HG02981 (cell line): ENCODE measurements at regions not wholly inside any gene's neighbourhood (a gene's known extent, or its start where the extent isn't known, plus 50 kb on each side); places are given as distances from the start of the nearest gene placed in this dataset.
"Not testable (repeated sequence)": the region's sequence is repeated elsewhere in the genome, so short reads cannot be mapped to it uniquely, and the experiment has no call there.

Experiments used
- ATAC-seq: cut with Tn5 transposase; IDR thresholded peaks from one replicate; pipeline ENCODE4 v1.9.1; 2021; ENCODE audit warnings: mild to moderate bottlenecking, moderate library complexity; ENCODE audit not compliant: unreplicated experiment

DNA sequence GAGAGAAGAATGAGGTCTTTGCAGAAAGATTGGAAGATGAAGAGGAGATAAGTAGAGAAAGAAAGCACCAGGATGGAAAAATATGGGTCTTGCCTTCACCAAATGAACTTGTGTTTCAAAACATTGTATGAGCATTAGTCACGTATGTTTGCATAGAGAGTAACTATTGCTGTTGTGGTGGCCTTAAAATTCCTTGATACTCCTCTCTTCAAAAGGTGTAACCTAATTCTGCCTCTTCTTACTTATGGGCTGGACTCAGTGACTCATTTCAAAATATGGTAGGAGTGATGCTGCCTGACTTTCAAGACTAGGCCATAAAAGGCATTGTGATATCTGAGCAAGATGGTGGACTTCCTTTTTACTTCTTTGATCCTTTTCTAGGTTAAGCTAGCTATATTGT is 228.7 kb upstream of the ZNF385D start:
- no peak for ATAC-seq

- ATAC-seq = no peak
Observed at GRCh38 chr3:21989341-21990042, 238.5 kb upstream of the ZNF385D start.

DNA sequence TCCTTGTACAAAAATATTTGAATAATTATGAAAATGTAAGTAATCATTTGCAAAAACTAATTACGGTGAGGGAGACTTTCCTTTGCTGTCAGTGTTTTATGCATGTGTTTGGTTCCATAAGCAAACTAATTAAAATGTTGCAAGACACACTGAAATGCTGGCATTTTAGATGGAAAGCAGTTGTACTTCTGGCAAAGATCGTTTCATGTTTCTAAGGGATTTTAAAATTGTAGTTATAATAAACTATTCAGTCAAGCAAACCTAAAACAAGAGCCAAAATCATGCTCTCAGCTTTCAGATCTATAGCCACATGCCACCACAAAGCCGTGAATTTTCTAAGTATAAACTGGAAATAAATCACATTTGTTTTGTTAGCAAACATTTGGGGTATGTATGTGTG is 240.1 kb upstream of the ZNF385D start:
- no peak for ATAC-seq

GRCh38 chr3:21995079-21995607 is 244.1 kb upstream of the ZNF385D start:
- ATAC-seq = no peak

DNA sequence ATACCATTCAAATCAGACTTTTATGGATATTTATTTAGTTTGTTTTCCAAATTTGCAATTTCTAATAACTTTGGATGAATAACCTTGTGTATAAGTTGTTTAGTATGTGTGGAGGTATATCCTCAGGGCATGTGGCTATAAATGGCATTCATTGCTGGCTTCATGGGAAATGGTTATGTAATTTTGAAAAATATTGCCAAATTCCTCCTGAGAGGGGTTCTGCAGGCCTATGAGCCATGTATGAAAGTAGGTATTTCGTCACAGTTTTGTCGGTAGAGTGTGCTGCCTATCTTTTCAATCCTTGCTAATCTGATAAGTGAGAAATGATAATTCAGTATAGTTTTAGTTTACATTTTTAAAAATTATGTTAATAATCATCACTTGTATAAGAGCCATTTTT is 256.4 kb upstream of the ZNF385D start:
- ATAC-seq = no peak

- no peak for ATAC-seq
Observed at GRCh38 chr3:22010997-22011396, 260.0 kb upstream of the ZNF385D start.

DNA sequence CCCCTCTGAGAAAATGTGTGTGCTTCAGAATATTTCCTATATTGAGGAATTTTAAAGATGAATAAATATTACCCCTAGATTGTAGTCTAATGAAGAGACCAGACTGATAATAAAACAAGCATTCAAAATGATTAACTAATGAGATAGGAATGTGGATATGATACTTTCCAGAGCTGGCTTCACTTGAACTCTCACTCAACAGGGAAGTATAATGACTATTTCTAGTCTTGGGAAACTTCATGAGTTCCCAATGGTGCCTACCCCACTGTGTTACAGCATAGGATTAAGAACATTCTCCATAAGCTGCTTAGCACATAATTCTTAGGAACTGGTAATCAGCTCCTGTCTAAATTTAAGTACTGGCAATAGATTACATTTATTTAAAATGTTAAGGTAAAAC is 261.5 kb upstream of the ZNF385D start:
- ATAC-seq = no peak

DNA sequence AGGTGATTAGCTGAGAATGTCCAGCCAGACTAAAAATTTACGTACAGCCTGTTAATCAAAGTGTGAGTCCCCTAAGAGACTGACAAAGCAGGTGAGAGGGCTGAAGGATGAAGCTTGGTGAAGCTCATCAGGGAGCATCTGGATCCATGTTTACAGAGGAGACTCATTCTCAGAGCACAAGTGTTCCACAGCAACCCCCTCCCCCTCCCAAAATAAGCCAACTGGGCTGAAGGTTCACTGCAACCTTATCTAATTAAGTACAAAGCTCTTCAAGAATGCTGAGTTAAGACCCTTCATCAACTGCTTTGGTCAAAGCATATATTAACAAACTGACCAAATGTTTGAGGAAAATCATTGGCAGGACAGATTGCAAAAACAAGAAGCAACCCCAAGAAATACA is 262.6 kb upstream of the ZNF385D start:
- ATAC-seq = no peak

DNA sequence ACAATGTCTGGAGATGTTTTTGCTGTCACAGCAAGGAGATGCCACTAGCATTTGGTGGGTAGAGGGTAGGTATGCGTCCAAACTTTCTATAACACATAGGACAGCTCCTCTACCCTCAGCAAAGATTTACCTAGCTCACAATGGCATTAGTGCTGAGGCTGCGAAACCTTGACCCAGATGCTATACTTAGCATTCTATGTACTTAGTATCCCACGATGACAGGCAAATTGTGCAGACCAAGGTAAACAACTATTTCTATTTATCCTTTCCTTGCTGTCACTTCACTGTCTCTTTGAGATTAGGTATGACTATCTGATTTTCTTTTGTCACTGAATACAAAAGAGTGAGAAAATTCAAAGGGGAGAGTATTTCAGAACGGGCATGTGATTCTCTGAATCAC is 265.2 kb upstream of the ZNF385D start:
- no peak for ATAC-seq

DNA sequence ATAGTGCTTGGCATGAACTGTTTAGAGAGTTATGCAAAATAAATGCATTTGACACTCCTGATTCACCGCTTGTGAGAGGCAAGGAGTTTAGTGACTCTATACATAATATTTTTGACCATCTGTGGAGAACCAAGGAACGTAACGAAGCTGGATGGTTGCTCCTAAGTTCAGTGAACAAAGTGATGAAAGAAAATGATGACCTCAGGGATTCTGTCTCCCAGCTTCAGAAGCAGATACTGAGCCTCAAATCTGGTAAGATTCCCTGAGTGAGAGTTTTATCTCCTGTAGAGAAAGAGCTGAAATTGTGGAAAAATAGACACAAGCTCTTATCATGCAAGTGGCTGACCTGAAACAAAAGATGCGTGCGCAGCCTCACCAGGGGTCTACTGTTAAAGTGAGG is 273.6 kb upstream of the ZNF385D start:
- ATAC-seq = not testable (repeated sequence)

- no peak for ATAC-seq
Observed at GRCh38 chr3:22029480-22029879, 278.5 kb upstream of the ZNF385D start.

DNA sequence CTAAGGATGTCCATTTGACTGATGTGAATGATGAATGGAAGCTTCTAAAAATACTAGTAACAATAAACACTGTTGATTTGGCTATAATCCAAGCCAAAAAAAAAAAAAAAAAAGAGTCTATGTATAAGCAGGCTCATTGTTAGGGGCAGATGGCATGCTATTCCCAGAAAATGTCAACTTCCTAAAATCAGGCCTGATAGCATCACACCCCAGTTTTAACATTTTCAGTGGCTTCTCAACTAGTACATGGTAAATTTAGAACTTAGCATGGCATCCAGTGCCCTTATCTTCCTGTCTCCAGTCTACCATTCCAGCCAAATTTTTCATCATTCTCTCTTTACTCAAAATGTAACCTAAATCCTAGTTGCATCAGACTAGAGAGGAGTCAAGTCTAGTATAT is 288.2 kb upstream of the ZNF385D start:
- no peak for ATAC-seq

DNA sequence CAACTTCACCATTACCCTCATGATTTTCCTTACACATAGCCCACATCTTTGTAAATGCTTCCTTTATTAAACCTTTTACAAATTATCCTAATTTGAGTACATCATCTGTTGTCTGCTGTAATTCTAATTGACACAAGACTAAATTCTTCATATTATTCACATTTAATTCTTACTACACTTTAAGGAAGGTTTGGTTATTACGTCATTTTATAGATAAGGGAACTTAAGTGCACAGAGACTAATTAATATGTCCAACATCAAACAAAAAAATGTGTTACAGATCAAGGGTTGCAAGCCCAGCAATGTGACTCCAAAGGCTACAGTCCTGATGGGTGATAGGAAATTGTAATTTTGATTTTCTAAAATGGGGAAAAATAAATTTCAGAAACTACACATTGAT is 289.1 kb upstream of the ZNF385D start:
- ATAC-seq = no peak

- no peak for ATAC-seq
Observed at GRCh38 chr3:22045882-22046281, 294.9 kb upstream of the ZNF385D start.

DNA sequence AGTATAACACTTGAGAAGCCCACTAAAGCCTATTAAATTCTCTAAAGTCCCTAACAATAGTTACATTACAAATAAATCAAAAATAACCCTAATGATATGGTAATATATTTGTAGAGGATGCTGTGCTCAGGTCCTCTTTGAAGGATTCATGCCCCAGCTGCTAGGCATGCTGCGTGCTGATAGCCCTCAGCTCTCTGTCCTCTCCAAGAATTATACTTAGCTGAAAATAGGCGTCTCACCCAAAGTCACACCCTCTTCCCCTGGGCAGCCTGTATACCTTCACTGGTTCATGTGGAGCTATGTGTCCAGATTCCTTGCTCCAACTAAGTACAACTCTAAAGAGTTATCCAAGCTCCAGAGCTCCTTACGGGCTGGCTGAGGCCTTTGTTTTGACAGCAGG is 312.5 kb upstream of the ZNF385D start:
- no peak for ATAC-seq

DNA sequence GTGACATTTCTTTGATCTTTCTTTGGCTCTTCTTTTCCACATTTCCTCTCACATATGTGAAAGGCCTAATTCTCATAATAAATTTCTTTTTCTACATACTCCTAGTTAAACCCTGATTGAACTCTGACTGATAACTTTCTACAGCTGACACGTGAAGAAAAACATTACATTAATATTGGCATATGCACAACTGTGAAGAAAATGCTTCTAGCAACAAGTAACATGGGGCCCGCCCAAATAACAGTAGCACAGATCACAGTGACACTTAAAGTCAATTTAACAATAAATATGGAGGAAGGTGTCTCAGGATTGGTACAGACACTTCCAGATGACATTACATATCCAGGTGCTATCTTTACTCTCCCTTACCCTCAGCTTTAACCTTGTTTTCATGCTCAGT is 317.6 kb upstream of the ZNF385D start:
- no peak for ATAC-seq

DNA sequence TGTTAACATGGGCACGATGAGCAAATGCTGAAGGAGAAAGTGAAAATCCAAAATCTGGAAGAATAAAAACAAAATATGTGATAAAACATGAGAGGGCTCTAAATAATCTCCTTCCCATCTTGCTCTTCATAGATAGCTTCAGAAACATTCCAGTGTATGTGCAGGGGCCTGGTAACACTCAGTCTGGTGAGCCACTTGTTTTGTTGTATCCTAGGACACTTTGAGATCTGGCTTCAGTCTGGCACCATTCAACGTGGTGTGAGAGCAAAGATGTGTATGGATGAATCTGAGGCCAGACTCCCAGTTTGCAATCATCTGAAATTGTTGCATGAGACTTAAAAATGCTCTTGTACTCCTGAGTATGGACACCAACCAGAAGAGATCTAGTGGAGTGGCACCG is 337.2 kb upstream of the ZNF385D start:
- ATAC-seq = no peak

DNA sequence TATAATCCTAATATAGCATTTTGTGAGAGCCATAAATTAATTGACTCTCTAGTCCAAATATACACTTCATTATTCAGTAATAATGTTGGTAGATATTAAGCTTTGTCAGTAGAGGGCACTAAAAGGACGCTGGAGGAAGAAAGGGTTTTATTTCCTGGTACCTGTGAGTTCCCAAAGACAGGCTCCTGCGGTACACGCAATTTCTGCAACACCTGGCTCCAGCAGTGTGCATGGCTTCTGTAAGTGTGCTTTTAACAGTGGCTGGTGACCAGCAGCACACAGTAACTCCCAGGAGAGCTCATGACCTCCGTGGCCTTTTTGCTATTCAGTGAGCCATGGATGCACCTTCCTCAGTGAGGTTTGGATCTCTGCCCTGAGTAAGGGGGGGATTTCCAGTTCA is 338.3 kb upstream of the ZNF385D start:
- ATAC-seq = peak; percentile 96

GRCh38 chr3:22091329-22091728 is 340.3 kb upstream of the ZNF385D start:
- no peak for ATAC-seq

- no peak for ATAC-seq
Observed at GRCh38 chr3:22098021-22098420, 347.0 kb upstream of the ZNF385D start.

- no peak for ATAC-seq
Observed at GRCh38 chr3:22101351-22101750, 350.3 kb upstream of the ZNF385D start.

DNA sequence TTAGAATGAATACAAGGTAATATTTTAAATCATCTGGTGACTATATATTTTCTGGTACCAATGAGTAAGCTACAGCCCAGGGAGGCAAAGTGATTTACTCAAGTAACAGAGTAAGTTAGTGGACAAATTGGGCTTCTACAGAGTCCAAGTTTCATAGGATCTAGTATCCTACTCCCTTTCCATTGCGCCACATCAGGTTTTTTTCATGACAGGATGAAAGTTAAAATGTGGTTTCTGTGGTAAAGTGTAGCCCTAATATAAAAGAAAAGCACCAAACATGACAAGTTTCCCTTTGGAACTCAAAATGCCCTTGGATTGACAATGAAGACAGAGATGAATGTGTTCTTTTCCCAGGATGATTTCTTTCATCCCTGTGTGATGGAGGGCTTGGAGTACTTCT is 350.8 kb upstream of the ZNF385D start:
- no peak for ATAC-seq

GRCh38 chr3:22103423-22103822 is 352.4 kb upstream of the ZNF385D start:
- no peak for ATAC-seq
